Dermis microvascular lymphatic vessel endothelial cell (primary cell): ENCODE measurements at regions not wholly inside any gene's neighbourhood (a gene's known extent, or its start where the extent isn't known, plus 50 kb on each side); places are given as distances from the start of the nearest gene placed in this dataset.

Experiments
- DNase-seq, 2 donors: peaks; one replicate each; pipeline versions ENCODE4 v3.0.0 to v3.0.0-alpha.2; 2010; ENCODE audit warnings: low read depth in 2 of 2

DNA sequence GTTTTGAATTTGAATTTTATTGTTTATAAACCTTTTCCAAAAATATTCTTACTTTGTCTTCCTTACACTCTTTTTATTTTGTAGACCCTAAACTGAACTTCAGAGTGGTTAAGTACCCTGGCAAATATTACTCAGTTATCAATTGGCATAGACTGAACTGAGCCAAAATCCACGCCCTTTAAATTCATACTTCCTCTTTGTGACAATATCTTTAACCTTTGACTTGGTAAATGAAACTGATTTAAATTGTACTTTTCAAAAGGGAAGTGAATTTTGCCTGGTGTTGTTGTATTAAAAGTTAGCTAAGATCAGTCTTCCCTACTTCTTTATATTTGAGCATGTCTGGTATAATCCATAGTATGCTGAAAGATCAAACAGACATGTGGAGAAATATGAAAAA is 184.3 kb upstream of the USP15 start:
- no peak for DNase-seq

DNA sequence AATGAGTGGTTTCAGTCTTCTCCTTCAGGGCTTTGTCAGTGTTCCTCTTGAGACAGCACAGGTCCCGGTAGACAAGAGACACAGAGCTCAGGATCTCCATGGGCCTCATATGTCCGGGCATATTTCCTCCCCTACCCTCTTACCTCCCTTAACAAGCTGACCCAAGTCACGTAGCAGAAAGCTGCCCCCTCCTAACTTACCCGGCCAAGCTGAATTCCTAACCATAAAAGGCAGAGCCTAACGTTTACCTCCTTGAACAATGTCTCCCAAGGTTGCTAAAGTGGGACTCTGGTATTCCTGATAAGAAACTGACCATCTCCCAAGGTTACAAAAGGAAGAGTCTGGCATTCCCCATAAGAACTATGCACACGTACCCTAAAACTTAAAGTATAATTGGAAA is 182.2 kb upstream of the USP15 start:
- DNase-seq, result no peak

DNA sequence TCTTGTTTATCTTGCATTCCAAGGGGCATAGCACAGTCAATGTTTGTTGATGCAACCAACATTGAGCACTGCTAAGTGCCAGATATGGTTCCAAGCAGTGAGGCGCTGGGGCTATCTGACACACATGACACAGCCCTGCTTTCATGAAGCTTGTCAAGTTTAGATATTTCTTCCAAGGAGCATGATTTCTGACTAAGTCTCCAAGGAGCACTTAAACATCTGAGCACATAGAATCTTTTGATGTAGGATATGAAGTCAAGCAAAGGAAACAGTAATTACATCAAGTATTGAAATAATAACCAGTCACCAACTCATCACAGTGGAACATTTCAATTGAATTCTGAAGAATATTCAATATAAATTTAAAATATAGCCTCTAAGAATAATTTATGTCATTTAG is 177.8 kb upstream of the USP15 start:
- no peak for DNase-seq

DNA sequence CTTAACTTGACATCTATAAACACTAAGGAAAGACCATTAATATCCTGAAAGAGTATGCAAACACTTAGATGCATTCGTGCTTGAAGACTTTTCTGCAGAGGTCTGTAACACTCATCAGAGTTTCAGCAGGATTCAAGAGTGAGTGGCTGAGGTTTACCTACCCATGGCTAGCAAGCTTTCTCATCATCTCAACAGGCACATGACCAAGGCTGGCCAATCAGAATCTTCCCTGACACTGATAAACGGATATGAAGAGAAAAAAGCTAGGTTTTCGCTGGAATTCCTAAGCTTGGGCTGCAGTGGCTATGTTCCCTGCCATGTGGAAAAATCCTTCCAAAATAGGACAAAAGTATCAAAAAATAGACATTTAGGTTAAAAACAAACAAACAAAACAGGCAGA is 162.1 kb upstream of the USP15 start:
- DNase-seq, result no peak

DNA sequence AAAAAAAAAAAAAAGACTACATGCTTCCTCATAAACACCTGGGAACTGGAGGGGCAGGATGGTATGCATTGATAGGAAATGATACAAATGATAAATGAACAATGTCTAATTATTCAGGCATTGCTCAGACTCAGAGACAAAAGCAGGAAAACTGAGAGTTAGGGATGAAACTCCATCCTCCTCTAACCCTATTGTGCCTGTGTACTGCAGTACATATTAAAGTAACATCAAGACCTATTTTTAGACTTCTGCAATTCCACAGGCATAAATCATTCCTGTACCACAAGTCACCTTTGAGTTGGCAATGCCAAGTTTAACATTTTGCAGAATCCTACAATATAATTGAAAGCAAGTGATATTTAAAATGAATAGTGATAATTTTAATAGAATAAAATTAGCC is 156.5 kb upstream of the USP15 start:
- no peak for DNase-seq

DNA sequence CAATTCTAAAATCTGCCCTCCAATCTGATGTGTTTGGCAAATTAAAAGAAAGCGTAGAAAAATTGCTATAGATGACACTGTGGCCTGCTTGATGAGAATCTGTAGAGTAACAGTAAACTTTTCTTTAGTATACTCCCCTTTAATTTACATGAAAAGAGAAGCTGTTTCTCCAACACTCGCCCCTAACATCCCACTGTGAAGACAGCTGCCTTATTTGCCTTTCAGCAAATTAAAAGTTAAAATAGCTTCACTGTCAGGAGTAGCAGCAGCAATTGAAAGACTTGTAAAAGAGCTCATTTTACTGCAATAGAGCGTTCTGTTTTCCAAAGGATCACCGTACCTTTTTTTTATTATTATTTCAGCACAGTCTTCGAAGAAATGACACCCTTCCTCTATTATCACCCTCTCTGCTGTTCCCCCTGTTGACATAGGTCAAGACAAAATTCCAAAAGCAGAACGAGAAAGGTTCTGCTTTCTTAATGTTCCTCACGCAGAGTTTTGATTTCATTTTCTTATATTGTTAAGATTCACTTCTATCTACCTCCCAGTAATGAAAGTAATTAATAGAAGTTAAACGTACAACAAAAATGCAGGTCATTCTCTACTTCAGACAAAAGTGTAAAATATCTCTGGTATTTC is 153.5 kb upstream of the USP15 start:
- DNase-seq, result no peak

DNA sequence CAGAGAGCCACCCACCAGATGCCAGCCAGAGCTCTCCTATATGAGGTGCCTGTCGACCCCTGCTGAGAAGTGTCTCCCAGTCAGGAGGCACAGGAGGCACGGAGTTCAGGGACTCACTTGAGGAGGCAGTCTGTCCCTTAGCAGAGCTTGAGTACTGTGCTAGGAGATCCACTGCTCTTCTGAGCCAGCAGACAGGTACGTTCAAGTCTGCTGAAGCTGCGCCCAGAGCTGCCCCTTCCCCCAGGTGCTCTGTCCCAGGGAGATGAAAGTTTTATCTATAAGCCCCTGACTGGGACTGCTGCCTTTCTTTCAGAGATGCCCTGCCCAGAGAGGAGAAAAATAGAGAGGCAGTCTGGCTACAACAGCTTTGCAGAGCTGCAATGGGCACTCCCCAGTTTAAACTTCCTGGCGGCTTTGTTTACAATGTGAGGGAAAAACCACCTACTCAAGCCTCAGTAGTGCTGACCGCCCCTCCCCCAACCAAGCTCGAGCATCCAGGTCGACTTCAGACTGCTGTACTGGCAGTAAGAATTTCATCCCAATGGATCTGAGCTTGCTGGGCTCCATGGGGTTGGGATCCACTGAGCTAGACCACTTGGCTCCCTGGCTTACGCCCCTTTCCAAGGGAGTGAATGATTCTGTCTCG is 146.7 kb upstream of the USP15 start:
- DNase-seq, result no peak

DNA sequence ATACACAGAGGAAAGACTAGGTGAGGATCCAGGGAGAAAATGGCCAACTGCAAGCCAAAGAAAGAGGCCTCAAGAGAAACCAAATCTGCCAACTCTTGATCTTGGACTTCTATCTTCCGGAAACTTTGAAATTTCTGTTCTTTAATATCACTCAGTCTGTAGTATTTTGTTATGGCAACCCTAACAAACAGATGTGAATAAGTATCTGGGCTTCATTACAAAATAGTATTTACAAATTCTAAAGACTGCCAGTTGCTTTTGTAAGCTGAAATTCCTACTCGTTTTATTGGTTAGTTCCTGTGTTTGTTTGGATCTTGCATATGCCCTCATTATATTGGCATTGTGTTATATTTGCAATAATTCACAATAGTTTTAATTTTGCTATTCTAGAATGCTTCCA is 143.2 kb upstream of the USP15 start:
- DNase-seq, result no peak

DNA sequence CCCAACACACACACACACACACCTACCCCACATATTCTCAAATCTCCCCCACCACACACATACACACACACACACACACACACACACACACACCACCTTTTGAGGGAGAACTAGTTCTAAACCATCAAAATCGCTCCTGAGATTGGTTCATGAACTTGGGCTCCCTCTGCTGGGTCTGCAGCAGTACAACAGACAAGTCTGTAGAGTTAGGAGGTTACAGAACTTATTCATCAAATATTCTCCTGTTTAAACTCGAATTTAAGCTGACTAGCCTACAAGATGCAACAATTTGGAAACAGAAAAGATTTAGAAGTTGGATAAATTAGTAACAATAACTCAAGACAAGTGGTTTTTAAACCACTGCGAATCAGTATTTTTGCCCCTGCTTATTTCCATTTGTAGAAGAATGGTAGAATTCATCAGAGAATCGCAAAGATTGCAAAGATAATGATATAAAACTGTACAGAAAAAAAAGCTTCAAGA is 136.4 kb upstream of the USP15 start:
- DNase-seq, result peak; percentile 26 to 53

DNA sequence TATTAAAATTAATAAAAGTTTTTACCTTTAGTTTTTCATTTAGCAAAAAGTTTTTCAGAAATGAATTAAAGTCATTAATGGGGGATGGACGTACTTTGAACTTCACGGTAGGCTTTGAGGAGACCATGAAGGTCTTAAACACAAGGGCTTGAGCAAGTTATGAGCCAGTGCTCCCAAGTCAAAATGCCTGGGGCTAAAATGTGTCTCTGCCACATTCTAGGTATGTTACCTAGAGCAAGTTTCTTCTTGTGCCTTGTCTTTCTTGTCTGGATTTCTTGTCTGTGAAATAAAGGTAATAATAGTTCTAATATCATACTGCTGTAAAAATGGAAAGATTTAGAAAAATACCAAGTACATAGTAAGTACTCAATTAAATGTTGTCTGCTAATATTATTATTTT is 132.7 kb upstream of the USP15 start:
- no peak for DNase-seq

DNA sequence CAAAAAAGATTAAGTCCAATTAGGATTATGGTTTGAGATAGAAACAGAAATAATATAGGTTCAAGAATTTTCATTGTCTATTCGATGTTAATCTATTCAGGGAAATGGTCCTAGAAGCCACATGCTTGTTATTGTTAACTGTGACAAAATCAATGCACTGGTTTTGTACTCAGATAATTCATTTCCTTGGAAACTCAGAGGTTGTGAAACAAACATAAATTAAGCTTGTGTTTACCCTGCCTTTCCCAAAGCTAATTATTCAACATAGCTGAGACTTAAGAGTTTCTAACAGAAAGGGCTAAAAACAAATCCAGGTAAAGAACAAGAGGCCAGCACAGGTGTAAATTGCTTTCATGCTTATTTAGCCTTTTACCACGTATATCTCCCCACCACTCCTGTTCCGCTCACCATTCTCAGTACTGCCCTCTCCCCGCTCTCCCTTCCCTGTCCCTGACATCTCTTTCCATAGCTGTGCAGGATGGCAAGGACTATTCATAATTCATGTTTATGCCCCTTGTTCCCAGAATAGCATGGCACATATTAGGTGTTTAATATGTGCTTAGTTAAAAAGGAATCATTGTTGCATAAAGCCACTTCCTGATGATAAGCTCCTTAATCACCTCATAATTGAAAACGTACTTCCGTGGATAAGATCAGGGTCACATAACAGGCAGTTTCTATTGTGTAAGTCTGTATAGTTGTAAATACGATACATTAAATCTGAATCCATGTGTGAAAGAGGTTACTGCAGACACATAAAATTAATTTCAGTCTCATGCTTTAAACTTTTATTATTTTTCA is 131.8 kb upstream of the USP15 start:
- peak; percentile 28 to 62 for DNase-seq

DNA sequence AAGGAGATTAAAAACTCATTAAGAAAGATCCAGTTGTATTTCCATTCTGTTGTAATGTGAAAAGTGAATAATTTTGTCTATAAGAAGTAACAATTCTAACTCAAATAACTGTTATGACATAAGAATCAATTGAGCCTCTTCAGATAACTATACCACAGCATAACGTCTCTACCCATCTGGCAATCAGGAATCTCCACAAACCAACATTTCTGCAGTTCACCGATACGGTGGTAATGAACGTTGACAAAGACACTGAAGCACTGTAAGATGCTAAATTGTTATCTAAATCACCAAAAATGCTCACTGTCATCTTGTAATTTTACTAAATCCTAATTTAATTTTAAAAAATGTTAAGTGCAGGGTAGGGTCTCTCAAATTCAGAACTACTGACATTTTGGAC is 130.9 kb upstream of the USP15 start:
- DNase-seq, result no peak

DNA sequence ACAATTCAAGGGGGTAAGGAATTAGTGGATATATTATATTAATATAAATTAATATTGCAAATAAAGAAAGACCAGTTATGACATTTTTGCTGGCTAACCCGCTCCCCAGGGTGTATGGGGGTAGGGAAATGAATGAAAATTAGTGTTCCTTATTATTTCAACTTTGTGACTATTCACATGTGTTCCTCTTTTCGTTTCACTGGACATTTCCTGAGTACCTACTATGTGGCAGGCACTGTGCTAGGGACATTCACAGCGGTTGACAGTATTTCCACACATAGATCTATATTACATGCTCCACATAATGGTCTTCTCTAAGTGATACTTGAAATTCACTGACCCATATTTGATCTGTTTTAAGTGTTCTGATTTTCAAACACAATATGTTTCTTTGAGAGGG is 129.8 kb upstream of the USP15 start:
- DNase-seq, result no peak

DNA sequence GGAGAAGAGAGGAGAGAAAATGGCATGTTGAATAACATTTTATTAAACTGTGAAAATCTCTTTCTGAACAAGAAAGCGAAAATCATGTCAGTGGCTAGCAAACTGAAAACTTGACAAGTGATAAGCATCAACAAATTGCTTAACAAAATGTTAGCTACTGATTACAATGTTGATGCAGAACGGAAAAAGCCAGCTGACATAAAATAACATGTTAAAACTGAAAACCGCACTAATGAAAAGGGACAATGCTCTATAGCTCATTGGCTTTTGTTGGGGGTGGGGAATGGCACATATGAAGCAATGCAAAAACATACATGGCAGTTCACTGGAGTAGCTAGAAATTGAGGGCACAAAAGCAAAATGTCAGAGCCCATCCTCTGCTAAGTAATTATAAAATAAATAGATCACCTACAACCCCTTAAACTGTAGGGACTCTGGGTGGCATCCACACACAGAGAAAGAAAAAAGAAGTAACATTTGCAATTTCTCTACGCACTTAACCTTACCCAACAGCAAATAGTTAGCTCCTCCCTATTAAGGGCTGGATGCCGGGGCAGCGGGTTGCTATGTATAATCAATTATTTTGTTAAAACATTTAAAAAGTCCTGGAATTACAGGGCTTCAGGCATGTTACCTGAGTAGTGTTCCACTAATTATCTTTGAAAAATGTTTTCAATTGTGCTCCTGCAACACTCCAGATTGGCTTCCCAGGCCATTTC is 129.2 kb upstream of the USP15 start:
- DNase-seq, result no peak

DNA sequence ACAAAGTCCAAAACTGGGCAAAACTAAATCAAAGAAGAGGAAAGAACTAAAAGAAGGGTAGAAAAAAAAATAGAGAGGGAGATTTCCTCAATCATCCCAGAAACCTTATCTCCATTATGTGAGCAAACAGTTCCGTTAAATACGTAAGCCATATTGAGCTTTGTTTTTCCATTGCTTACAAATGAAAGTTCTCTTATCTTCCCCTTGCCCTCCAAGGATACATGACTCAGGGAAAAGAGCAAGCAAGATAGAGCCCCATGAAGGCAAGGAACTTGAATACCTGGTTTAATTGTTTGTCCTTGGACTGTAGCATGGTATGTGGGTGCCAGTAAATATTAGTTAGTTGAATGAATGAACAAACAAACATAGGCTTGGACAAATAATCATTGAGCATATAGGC is 126.8 kb upstream of the USP15 start:
- no peak for DNase-seq

DNA sequence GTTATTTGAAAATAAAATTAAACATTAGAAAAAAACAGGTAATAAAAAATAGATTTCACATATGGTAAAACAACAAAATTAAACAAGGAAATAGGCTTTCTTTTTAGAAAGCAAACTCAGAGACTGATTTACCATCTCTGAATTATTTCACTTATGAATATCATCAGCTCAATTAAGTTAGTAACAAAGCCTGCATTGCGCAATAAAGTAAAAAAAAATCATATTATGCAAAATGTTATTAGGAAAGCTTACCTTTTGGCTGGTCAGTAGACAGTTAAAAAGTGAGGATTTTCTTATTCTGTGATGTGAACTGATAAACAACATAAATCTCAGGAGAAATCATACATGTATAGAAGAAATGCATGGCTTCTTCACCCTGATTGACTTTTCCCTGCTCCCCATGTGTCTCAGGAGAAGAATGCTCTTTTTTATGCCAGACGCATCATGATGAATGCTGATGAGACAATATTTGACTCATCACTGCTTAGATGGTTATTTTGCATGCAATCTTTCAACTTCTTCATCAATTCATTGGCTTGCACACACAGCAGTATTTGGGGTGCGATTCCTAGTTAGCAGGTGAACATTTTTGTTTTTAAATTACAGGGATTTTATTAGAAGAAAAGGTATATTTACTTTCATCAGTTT is 124.5 kb upstream of the USP15 start:
- DNase-seq, result no peak

DNA sequence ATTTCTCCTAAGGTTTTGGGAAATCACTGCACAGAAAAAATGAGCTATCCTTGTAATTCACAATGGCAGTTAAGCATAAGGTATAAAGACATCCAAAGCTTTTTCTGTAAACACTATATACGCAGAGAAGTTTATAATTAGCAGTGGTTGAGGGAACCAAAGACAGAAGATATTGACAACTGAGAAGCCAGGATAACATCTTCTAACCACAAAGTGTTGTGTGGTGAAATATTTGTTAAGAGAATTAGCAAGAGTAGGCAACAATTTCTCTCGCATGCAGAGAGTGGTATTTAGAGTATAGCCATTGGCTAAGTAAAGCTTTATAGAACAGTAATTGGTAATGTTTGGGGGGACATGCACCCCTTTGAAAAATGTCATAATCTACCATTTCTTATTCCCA is 123.7 kb upstream of the USP15 start:
- no peak for DNase-seq

DNA sequence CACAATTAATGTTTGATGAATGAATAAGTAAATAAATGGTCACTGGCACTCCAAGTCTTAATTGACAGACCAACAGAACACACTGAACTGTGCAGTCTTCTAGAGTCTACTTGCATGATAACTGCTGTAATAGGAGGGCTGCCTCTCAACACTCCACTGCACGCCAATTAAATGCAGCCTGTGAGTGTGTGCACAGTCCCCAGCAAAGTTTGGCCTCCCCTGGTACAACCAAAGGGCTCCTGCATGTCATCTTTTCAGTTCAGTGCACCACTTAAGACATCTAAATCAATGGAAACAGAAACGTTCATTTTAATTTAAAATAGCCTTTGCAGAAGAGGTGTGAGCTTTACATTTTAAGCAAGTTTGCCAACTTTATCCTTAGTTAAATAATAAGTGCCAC is 121.7 kb upstream of the USP15 start:
- DNase-seq, result no peak

DNA sequence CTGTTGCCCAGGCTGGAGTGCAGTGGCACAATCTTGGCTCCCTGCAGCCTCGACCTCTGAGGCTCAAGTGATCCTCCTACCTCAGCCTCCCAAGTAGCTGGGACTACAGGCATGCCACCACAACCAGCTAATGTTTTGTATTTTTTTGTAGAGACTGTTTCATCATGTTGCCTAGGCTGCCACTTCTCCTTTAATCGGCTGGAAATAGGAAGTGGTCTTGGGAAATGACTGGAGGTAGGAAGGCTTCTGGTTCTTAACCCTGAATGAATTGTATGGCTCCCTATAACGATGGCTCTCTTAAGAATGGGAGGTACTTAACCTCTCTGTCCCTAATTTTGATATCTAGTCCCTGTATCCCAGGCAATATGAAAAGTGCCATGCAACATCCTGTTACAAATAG is 113.9 kb upstream of the USP15 start:
- no peak for DNase-seq

DNA sequence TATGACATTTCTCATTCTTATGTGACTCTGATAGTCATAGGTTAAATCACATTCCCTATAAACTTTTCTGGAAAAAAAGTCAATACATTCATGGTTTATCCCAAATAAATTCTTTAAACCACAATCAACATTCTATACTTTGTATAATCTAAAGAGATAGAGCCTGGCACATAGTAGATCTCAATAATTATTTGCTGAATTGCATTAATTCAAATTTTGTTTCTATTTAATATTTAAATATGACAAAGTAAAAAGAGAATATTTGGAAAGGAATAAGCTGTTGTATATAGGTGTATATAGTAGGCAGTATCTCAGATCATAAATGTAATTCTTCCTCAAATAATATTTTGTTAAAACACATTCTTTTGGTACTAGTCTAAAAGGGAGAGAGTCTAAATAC is 102.2 kb upstream of the USP15 start:
- DNase-seq, result no peak

DNA sequence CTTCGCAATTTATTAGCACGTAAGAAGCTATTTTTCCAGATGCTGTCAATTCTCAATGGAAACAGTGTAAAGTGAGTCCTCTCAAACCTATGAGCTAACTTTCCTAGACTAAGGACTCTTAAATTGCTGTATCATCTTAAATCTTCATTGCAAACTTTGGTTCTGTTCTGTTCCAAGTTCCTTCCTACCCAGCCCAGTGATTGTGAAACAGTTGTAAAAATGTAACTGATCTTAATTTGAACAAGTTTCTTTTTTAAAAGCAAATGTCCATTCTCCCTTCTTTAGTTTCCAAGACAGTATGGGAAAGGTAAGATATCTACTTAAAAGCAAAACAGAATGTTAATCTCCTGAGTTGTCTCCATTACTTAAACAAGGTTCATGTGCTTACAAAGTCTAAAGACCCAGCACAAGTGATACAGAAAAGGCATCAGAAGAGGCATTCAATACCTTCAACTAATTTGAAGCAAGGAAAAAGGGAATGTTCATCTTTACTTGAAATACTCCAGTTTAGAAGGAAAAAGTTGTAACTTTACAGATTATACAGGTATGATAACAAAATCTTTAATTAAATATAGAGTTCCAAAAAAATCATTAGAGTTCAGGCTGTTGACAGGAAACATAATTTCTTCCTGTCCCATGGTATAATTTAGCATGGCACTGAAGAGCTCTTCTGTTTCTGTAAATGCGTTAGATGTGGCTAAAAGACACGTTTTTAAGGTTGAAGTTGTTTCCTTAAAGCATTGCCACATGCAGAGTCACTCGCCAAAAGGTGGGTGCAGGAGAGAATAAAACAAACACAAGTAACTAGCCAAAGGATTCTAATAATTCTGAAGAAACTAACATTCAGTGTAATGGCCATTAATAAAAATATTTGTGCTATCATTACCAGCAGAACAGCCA is 101.5 kb upstream of the USP15 start:
- DNase-seq, result no peak
